ENCODE measurements at regions not wholly inside any gene's neighbourhood (a gene's known extent, or its start where the extent isn't known, plus 50 kb on each side); places are given as distances from the start of the nearest gene placed in this dataset.
A peak's percentile ranks its signal among the peaks of the same experiment; 100 is the strongest.

GRCh38 chr2:176764921-176765320, 447.7 kb upstream of the HNRNPA3 start (continued):
- no peak for TF ChIP-seq ZSCAN18 (tag by site-specific recombination; IDR thresholded peaks at IDR 0.05)
- TF ChIP-seq ZNF221 (tag by site-specific recombination; IDR thresholded peaks at IDR 0.05; ENCODE audit: borderline replicate concordance), result no peak
- TF ChIP-seq ZNF449 (tag by site-specific recombination; IDR thresholded peaks at IDR 0.05), result no peak
- TF ChIP-seq ZNF658 (tag by site-specific recombination; IDR thresholded peaks at IDR 0.05), result no peak
- no peak for TF ChIP-seq ZNF362 (tag by site-specific recombination; IDR thresholded peaks at IDR 0.05)
- TF ChIP-seq BCL6B (tag by site-specific recombination; IDR thresholded peaks at IDR 0.05), result no peak
- TF ChIP-seq ZBTB20 (tag by site-specific recombination; IDR thresholded peaks at IDR 0.05), result no peak
- no peak for TF ChIP-seq KLF1 (tag by site-specific recombination; IDR thresholded peaks at IDR 0.05)
- no peak for TF ChIP-seq MYNN (tag by site-specific recombination; IDR thresholded peaks at IDR 0.05; ENCODE audit: borderline replicate concordance)
- TF ChIP-seq ZNF549 (tag by site-specific recombination; IDR thresholded peaks at IDR 0.05), result no peak

- H3K9me3 ChIP-seq (ENCODE audit: control insufficient read depth, insufficient read depth, low read depth, low read length), result no peaks in the 10 kb centered on the region
- H3K4me3 ChIP-seq (ENCODE audit: low read depth, low read length), result no peak overlapping the region
- TF ChIP-seq ZSCAN5A (tag by site-specific recombination; IDR thresholded peaks at IDR 0.05), result no peak
- TF ChIP-seq ZNF530 (tag by site-specific recombination; IDR thresholded peaks at IDR 0.05; ENCODE audit: low read depth), result no peak
- no peak for TF ChIP-seq ZNF18 (tag by site-specific recombination; IDR thresholded peaks at IDR 0.05)
- TF ChIP-seq ZNF549 (tag by site-specific recombination; IDR thresholded peaks at IDR 0.05), result no peak
- TF ChIP-seq ZNF585B (tag by site-specific recombination; IDR thresholded peaks at IDR 0.05), result no peak
- no peak for TF ChIP-seq ZNF416 (tag by site-specific recombination; IDR thresholded peaks at IDR 0.05)
- ChIA-PET POLR2A (no interaction called here), CTCF (no interaction called here)
- H3K4me1 ChIP-seq (ENCODE audit: control insufficient read depth, insufficient read depth, low read length), result no peaks in the 10 kb centered on the region; the same call in 1 of the 2 replicates
- no peaks in the 10 kb centered on the region for H3K36me3 ChIP-seq (ENCODE audit: control insufficient read depth in 2 of 2, insufficient read depth in 1 of 2, low read length in 2 of 2)
- no peak overlapping the region for H3K27ac ChIP-seq (ENCODE audit: extremely low read depth, low read depth, low read length)
These were observed 446.6 kb upstream of the HNRNPA3 start for GRCh38 chr2:176766005-176766404.

- Histone ChIP-seq H3K4me1 (ENCODE audit: control insufficient read depth, insufficient read depth, low read length) (no peaks in the 10 kb centered on the region; the same call in 1 of the 2 replicates), H3K27ac (ENCODE audit: extremely low read depth, low read depth, low read length) (no peak overlapping the region), H3K4me3 (ENCODE audit: low read depth, low read length) (no peak overlapping the region), H3K9me3 (ENCODE audit: control insufficient read depth, insufficient read depth, low read depth, low read length) (no peaks in the 10 kb centered on the region), H3K36me3 (ENCODE audit: control insufficient read depth in 2 of 2, insufficient read depth in 1 of 2, low read length in 2 of 2) (no peaks in the 10 kb centered on the region)
- POLR2A ChIA-PET, result interaction anchor here (1.1 kb wide), 1 partner anchor 14 kb away, joined by 3 read pairs; no protein-coding TSS in a partner anchor
- TF ChIP-seq SCRT2 (tag by site-specific recombination; IDR thresholded peaks at IDR 0.05), result peak; percentile 69
- no peak for TF ChIP-seq BCL6B (tag by site-specific recombination; IDR thresholded peaks at IDR 0.05)
- CTCF ChIA-PET, result no interaction called here
These were observed 444.4 kb upstream of the HNRNPA3 start for GRCh38 chr2:176768185-176768584.
